ENCODE measurements at regions not wholly inside any gene's neighbourhood (a gene's known extent, or its start where the extent isn't known, plus 50 kb on each side); places are given as distances from the start of the nearest gene placed in this dataset.

DNA sequence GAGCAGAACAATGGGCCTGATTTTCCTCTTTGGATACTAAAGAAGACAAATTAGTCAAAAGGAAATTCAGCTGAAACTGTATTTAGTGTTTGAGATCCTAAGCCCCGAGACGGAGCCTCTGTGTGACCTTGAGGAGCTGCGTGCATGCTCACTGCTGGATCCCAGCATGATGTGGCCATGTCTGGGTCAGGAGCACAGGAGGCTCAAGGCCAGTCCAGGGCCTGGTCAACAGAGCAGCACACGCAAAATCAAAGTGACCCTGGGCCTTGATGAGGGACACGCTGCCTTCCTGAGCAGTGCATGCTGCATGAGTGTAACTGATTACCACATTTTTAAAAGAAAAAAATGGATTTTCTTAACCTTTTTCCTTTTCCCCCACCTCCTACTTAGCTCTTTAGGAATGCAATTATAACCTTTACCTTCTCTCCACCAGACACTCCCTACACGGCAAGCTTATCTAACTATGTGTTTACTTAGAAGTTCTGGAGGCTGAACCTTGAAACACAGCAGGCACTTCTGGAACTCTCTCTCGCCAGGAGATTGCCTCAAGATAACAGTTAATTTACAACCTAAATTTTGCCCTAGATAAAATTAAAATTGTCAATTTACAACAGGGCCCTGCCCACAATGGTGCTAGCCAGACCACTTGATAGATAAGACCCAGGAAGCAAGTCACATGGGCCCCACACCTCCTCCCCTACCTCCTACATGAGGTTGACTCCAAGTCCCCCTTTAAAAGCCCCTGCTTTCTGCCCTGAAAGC is 144.6 kb downstream of the LRIG2 start:
- no peak overlapping the region for H3K4me3 ChIP-seq (replicated peaks; ENCODE audit: low read depth, low read length)
- TF ChIP-seq CTCF (IDR thresholded peaks at IDR 0.05; ENCODE audit: low read depth, low read length, missing control alignments), result no peak
- no peak for DNase-seq (ENCODE audit: extremely low read depth, low read depth)

GRCh38 chr1:113219377-113219776 is 146.4 kb downstream of the LRIG2 start:
- no peak overlapping the region for H3K4me3 ChIP-seq (replicated peaks; ENCODE audit: low read depth, low read length)
- peak; percentile 31 for TF ChIP-seq CTCF (IDR thresholded peaks at IDR 0.05; ENCODE audit: low read depth, low read length, missing control alignments)
- no peak for DNase-seq (ENCODE audit: extremely low read depth, low read depth)

DNA sequence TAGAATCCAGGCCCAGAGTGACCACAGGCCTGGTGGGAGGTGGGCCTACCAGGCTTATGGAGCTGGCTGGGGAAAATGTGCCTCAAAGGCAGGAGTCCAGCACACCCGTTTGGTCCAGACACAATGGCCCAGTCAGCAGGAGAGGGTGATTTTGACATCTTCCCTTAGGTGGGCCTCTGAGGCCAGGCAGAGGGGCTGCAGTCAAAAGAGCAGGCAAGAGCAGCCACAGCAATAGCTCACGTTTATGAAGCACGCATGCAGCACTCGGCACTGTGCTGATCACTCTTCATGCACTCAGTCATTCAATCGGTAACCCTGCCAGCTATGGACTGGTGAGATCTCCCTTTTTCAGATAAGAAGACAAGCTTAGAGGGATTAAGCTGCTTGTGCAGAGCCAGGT is 146.8 kb downstream of the LRIG2 start:
- TF ChIP-seq CTCF (IDR thresholded peaks at IDR 0.05; ENCODE audit: low read depth, low read length, missing control alignments), result no peak
- no peak for DNase-seq (ENCODE audit: extremely low read depth, low read depth)
- H3K4me3 ChIP-seq (replicated peaks; ENCODE audit: low read depth, low read length), result no peak overlapping the region

DNA sequence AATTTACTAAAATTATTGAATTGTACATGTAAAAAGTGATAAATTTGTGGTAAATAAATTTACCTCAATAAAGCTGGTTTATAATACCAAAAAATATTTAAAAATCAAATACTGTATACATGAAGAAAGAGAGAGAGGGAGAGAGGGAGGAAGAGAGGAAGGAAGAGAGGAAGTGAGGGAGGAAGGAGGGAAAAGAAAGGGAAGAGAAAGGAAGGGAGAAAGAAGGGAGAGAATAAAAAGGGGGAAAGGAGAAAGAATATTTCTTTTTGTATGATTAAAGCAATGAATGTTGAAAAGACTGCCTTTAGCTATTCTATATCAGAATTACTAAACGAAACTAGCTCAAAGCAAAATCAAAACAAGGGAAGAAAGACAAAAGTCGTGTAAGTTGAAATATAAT is 150.0 kb downstream of the LRIG2 start:
- H3K4me3 ChIP-seq (replicated peaks; ENCODE audit: low read depth, low read length), result no peak overlapping the region
- no peak for DNase-seq (ENCODE audit: extremely low read depth, low read depth)
- no peak for TF ChIP-seq CTCF (IDR thresholded peaks at IDR 0.05; ENCODE audit: low read depth, low read length, missing control alignments)

- DNase-seq (ENCODE audit: extremely low read depth, low read depth), result no peak
- TF ChIP-seq CTCF (IDR thresholded peaks at IDR 0.05; ENCODE audit: low read depth, low read length, missing control alignments), result no peak
- H3K4me3 ChIP-seq (replicated peaks; ENCODE audit: low read depth, low read length), result no peak overlapping the region
These were observed 150.5 kb downstream of the LRIG2 start for GRCh38 chr1:113223546-113223945.

DNA sequence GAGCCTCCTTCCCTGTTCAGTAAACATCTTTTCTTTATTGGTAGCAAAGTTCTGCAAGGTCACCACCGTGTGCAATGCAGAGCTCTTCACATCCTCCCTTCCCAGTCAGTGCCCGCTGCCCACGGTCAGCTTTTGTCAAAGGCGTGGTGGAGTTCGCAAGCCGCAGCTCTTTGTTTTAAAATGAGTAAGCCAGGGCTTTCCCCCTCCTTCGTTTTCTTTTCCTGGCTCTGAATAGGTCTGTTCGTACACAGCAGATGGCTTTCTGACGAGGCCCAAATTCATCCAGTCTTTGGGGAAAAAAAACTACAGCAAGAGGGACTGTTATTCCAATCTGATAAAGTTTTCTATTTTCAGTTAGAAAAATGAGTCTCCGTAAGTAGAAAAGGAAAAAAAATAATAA is 153.2 kb downstream of the LRIG2 start:
- no peak for TF ChIP-seq CTCF (IDR thresholded peaks at IDR 0.05; ENCODE audit: low read depth, low read length, missing control alignments)
- H3K4me3 ChIP-seq (replicated peaks; ENCODE audit: low read depth, low read length), result no peak overlapping the region
- DNase-seq (ENCODE audit: extremely low read depth, low read depth), result no peak

- no peak overlapping the region for H3K4me3 ChIP-seq (replicated peaks; ENCODE audit: low read depth, low read length)
- DNase-seq (ENCODE audit: extremely low read depth, low read depth), result no peak
- no peak for TF ChIP-seq CTCF (IDR thresholded peaks at IDR 0.05; ENCODE audit: low read depth, low read length, missing control alignments)
These were observed 158.4 kb upstream of the MAGI3 start for GRCh38 chr1:113231866-113232265.

Measured in HFF-Myc (cell line).